HK-2 (cell line): ENCODE measurements at regions not wholly inside any gene's neighbourhood (a gene's known extent, or its start where the extent isn't known, plus 50 kb on each side); places are given as distances from the start of the nearest gene placed in this dataset.
"Not testable (repeated sequence)": the region's sequence is repeated elsewhere in the genome, so short reads cannot be mapped to it uniquely, and the experiment has no call there.

Experiments
- DNase-seq: peaks from one replicate; pipeline ENCODE4 v3.0.0-alpha.2; 2018; ENCODE audit not compliant: unreplicated experiment

DNA sequence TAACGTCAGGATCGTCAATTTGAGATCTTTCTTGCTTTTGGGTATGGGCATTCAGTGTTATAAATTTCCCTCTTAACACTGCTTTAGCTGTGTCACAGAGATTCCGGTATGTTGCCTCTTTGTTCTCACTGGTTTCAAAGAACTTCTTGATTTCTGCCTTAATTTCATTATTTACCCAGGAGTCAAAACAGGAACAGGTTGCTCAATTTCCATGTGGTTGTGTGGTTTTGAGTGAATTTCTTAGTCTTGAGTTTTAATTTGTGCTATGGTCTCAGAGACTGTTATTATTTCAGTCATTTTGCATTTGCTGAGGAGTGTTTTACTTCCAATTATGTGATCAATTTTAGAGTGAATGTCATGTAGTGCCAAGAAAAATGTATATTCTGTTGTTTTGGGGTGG lies 153.1 kb downstream of the PCDH17 start:
- no peak for DNase-seq

DNA sequence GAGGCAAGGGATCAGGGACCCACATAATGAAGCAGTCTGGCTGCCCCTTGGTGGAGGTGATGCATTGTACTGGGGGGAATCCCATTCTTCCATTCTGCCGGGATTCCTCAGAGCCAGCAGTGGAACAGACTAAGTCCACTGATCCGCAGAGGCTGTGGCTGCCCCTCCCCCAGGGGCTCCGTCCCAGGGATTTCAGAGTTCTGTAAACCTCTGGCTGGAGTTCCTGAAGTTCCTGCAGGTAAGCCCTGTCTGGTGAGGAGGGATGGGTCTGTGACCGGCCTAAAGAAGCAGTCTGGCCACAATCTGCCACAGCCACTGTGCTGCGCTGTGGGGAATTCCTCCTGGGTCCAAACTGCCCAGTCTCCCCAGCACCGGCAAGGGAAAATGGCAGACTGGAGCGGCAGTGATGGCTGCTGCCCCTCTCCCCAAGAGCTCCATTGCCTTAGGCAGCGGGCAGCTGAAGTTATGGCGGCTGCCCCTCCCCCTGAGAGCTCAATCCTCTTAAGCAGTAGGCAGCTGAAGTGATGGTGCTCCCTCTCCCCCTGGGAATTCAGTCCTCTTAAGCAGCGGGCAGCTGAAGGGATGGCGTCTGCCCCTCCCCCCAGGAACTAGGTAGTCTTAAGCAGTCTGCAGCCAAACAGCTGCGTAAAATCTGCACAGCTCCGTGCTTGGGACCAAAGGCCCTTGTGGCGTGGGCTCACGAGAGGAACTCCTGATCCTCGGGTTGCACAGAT lies 155.7 kb downstream of the PCDH17 start:
- no peak for DNase-seq

DNA sequence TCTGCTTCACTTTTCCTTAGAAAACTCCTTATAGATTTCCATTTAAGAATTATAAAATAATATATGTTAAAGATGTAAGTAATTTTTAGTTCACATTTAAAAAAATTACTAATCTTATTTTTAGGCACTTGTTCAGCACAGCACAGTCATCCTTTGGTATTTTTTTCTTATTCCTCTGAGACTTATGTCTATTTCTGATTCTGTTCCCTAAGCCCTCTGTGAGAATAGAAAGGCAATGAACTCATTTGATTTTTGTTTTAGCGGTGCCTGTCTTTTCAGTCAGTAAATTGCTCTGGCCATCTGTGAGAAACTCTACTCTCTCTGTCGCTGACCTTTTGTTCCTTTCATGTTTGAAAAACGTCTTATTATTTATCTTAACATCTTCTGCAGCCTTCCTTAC lies 168.1 kb downstream of the PCDH17 start:
- DNase-seq, result no peak

DNA sequence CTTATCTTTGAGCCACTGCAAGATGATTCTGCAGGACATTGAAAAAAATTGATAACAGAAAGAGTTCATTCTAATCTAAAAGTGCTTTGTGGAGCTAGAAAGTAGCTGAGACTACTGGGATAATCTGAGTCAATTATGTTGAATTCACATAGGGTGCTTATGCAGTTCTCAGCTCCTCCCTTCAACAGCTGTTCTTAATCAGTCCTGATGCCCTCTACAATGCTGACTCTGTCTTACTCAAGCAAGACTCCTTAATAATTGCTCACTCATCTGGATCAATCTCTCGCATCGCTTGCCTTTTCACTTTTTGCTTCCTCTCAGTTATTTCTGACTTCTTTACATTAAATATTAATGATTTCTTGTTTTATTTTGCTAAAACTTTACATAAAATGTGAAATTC lies 182.1 kb downstream of the PCDH17 start:
- no peak for DNase-seq

DNA sequence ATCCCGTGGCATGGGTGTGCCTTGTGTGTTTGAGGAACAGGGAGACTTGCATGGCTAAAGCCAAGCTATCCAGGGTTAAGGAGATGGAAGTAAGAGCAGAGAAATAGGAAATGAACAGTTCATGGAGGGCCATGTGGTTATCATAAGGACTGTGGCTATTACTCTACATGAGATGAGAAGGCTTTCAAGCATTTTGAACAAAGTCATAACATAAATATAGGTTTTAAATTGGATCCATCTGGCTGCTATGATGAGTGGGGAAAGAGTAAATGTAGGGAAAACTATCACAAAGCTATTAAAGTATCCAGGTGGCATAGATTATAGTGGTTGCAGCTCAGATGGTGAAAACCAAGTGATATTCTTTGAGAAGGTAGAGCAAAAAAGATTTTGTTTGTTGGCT lies 184.1 kb downstream of the PCDH17 start:
- DNase-seq, result no peak

DNA sequence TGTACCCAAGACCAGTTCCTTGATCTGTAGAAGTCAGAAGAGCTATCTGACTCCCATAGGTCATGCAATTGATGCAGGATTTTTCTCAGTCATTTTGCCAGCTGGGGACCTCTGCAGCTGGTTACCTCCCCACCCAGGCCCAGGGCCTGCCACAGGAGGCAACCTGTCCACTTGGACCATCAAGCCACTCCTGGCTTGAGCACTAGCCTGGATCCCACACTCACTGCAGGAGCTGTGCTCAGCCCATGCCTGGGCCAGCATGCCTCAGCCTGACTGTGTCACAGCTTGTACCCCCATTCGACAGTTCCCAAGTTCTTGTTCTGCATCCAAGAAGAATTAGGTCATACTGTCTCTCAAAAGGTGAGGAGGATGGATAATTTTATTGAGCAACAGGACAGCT lies 189.4 kb downstream of the PCDH17 start:
- no peak for DNase-seq

DNA sequence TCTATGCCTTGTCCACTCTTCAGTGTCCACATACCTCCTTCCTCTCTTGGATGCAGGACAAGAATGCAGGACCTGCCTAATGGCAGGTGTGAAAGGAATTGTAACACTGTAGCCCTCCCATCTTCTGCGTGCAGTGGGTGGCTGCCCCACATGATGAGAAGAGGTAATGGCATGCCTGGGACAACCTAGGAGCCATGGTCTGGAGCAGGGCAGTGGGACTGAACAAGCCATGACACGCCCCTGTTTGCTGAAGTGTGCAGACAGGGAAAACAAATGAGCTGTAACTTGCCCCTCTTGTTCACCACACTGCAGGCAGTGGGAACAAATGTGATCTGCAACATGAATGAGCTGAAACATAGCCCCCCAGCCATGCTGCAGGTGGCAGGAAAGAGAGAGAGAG lies 192.2 kb downstream of the PCDH17 start:
- DNase-seq, result no peak

DNA sequence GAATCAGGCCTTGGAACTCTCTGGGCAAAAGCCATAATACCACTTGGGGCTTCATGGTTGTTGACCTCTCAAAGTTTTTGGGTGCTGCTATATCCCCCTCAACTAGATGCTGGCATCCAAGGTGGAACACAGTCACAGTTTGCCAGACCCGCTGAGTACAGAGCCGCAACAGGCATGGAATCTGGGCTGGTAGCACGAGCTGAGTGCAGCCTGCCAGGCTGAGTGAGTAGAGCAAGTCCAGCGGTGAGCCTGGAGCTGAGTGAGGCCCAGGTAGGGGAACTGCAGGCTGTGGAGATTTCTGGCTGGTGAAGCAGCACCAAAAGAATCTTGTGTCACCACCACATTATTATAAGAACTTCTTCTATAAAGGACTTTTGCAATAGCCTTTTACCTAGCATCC lies 192.6 kb downstream of the PCDH17 start:
- DNase-seq, result no peak

DNA sequence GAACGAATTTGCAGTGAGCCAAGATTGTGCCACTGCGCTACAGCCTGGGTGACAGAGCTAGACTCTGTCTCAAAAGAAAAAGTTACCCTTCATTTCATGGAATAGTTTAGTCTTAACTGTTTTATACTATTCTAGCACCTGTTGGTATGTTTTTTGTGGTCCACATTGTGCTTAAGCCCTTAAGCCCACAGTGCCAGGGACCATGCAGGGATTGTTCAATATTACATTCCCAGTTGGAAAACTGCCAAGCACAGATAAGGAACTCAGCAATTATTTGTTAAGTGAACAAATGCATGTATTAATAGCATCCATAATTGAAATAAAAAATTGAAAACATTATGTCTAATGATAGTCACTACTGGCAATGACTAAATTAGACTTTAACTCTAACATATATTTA lies 193.5 kb downstream of the PCDH17 start:
- no peak for DNase-seq

DNA sequence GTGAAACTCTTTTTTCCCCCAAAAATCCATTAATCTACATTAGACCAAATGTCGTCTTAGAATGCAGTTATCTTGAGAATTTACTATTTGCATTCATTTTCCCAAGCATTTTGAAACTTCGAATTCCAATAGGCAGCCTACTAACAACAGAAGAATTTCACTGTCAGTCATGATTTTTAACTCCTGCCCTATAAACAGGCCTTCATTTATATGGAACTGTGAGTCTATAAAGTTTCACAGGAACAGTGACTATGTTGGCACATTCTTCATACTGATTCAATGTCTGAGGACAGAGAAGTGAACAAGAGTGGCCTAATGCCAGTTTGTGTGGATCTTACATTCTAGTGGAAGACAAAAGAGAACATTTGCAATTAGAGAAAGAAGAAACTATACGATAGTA lies 198.0 kb downstream of the PCDH17 start:
- no peak for DNase-seq

DNA sequence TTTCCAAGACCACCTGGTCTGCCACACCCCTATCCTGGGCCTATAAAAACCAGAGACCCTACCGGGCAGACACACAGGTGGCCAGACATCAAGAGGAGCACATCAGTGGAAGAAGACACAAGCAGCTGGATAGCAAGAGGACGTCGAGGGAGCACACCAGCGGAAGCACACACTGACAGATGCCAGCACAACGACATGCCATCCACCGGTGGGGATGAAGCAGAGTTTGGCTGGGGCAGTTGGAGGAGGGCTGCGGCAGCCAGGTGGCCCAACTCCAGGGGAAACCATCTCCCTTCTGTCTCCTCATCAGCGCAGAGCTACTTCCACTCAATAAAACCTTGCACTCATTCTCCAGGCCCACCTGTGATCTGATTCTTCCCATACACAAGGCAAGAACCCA lies 200.6 kb downstream of the PCDH17 start:
- no peak for DNase-seq

DNA sequence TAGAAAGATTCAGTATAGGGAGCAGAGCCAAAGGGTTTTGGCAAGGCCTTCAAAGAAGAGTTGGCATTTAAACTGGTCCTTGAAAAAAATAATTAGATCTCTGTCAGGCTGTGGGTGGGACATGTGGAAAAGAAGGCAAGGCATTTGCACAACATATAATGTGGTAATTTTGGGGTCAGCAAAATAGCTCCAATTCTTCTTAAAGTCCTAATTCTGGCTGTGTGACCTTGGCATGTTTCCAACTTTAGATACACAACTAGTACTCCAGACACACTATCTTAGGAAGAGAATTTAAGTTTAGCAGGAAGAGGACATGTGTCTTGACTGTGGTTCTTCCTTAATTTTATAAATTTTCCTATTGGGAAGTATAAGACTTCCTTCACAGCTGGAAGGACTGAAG lies 206.3 kb downstream of the PCDH17 start:
- DNase-seq, result no peak

DNA sequence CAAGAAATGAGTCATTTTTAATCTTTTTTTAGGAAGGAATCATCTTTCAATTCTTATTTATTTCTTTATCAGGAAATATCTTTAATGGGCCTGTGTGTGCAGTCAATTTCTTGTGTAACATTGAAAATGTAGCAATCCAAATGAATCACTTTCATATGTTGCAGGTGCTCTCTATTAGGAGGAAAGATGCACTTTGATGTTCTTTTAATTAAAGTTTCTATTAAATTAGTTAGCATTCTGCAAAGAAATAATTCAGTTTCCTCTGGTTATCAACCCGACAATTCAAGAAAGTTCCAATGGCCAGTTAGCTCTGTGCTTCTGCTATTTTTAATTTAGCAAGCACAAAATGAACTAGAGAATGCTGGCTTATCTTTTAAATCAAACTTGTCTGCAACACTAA lies 212.0 kb downstream of the PCDH17 start:
- DNase-seq, result no peak

DNA sequence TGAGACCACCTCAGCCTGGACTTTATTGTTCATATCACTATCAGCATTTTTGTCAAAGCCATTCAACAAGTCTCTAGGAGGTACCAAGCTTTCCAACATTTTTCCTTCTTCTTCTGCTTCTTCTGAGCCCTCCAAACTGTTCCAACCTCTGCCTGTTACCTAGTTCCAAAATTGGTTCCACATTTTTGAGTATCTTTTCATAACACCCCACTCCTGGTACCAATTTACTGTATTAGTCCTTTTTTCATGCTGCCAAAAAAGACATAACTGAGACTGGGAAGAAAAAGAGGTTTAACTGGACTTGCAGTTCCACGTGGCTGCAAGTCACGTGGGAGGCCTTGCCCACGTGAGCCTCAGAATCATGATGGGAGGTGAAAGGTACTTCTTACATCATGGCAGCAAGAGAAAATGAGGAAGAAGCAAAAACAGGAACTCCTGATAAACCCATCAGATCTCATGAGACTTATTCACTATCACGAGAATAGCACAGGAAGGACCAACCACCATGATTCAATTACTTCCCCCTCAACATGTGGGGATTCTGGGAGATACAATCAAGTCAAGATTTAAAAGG lies 215.1 kb downstream of the PCDH17 start:
- no peak for DNase-seq

DNA sequence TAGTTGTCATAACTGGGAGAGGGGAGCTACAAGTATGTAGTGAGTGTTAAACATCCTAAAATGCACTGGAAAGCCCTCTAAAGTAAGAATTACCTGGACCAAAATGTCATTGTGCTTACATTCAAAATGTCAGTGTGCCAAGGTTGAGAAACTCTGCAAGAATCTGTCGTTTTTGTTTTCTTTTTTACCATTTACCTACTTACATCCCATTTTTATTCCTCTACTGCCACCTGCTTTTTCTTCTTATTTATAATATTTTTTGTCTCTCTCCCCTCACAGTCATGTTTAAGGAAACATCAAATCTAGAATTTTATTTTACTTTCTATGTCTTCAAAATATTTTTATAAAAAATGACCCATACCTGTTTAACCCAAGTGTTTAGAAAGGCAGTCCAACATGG lies 226.4 kb downstream of the PCDH17 start:
- no peak for DNase-seq

DNA sequence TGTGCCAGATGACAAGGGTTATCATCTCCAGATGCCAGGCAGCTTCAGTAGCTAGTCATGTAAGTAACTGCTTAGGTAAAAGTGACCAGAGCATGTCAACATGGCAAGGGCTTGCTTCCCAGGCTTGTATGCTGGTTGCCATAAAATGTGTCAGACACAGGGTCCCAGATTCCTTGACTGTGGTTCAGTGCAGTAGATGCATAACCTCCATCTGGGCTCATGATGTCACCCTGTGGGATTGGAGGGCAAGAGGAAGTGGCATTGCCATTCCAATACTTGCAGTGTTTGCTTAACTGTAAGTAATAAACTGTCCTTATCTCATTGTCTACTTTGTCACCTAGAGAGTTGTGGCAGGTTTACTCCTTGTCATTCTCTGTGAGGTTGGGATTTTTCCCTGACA lies 226.8 kb downstream of the PCDH17 start:
- no peak for DNase-seq

DNA sequence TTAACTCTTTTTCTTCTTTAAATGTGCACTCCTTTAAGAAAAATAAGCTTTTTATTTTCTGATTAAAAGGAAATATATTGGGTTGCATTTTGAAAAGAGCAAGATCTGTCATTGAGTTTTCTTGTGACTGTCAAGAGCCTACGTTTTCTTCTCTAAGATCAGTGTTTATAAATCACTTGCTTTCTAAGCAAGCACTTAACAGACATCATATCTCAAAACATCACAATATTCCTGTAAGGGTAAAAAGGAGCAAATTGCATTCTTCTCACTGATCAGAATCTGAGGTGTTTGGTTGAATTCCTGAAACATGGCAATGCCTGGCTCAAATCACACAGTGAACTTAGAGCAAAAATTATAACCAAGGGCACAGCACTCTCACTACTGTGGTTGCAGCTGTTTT lies 231.3 kb downstream of the PCDH17 start:
- DNase-seq, result no peak

DNA sequence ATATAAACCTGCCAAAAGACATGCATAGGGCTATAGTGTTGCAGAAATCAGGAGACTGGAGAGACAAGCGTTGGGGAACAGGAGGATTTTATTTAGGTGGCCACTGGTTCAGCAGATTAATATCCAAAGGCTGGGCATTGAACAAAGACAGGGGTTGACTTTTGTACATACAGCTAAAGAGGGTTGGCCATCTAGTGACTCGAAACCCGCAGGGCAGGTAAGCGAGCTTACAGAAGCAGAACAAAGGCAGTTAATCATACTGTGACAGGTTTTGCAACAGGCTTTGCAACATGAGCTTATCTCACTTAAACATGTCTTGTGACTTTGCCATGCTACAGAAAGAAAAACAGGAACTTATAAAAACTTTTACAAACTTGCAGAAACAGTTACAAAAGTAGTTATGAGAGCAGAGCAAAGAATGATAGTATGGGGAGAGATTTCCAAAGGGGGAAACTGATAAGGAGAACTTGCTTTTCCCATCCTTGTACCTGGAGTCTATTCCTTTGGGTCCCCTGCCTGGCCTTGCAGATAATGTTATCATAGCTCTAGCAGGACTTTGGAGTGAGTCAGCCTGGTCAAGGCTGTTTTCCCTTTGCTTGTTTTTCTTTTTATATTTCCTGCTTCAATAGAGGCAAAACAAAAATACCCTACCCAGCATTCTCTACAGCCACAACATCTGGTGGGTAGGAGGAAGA lies 234.2 kb downstream of the PCDH17 start:
- no peak for DNase-seq

DNA sequence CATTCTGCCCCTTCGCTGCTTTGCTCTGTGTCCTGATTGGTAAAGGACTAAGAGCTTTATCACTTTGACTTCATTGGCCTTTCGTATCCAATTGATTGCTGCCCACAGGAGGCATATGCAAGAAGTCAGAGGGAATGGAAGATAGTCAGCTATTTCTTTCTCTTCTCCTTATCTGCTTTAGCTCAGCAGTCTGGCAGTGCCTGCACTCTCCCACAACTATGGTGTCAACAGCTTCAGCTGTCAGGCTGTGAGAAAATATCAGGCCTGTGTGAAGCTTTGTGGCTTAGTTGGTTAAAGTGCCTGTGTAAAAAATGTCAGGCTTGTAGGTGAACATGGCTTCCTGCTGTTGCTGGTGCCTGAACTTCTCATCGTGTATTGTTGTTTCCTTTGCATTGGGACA lies 243.0 kb downstream of the PCDH17 start:
- DNase-seq, result no peak

DNA sequence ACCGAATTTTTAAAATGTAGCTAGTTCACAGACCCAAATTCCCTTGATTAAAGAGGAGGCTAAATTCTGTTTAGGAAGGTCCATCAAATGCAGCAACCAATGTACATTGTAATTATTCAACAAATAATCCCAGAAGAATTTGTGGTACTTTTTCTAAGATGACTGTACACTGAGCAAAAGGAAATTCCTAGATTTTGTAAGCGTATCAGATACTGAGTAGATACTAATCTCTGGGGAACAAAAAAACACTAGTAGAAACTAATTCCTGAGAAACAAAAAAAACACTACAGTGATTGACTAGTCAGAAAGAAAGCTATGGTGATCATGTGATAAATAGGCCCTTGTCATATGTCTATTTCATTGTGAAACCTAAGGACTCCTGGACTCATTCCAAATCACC lies 246.1 kb downstream of the PCDH17 start:
- DNase-seq, result no peak

DNA sequence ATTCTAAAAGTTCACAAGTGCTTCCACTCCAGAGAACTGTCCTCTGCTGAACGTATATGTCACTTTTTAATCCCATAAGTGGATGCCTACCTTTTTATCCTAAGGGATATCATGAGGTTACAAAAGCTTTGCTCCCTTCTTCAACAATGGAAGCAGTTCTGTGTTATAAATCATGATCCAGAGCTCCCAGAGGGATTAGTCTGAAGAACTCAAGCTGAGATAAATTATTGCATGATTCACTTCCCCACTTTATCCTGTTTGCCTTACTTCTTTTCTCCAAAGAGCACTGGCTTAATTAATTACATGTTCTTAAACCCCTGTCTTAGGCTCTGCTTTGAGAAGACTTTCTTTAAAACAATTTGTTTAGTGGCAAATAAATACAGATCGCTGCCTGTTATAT lies 246.7 kb downstream of the PCDH17 start:
- no peak for DNase-seq

DNA sequence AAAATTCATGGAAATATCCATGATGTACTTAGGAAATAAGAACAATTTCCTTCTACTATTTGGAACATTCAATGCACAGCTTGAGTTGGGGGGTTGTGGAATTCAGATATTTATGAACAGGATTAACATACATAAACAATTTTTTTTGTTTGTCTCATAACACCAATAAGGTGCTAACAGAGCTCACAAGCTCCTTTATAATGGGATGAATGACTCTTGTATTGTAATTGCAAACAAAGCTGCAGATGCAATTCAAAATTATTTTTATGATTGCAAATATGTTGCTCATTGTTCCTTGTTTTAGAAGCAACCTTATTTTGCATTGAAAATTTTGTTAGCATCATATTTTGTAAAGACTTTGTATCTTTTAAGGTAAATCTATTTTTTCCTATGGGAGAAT lies 265.7 kb downstream of the PCDH17 start:
- no peak for DNase-seq

DNA sequence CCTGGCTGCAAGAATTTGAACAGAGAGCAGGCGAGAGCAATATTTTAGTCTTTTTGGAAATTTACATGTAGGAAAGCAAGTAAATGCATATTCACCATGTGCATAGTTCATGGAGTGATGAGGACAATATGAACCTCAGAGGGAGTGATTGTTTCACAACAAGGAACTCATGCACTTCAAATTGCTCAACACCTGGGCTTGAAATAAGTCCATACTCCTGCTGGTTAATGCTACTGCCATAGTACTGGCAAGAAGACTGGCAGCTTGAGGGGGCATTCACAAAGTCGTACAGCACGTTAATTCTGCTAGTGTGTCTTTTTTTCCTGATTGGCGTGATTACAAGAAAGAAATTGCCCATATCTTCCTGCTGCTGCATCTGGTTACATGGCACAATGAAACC lies 267.6 kb downstream of the PCDH17 start:
- no peak for DNase-seq

DNA sequence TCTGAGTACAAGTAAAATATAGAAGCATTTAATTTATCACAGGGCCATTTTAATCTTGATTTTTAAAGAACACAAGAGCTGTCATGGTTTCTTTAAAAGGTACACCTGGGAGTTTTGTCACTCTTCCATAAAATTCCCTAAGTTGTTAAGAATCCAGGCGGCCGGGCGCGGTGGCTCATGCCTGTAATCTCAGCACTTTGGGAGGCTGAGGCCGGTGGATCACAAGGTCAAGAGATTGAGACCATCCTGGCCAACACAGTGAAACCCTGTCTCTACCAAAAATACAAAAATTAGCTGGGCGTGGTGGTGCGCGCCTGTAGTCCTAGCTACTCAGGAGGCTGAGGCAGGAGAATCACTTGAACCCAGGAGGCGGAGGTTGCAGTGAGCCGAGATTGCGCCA lies 278.3 kb downstream of the PCDH17 start:
- not testable (repeated sequence) for DNase-seq
